MCF 10A (cell line): ENCODE measurements at regions not wholly inside any gene's neighbourhood (a gene's known extent, or its start where the extent isn't known, plus 50 kb on each side); places are given as distances from the start of the nearest gene placed in this dataset.

ENCODE experiments used
- BruUV-seq: library from RNA; stranded (reverse); fragments of 400-500 nt; replicated peaks from 2 replicates; lab custom pipeline; 2021; lab: Mats Ljungman, UMichigan
- CTCF ChIA-PET: fragments of 300-600 bp; sonication (Branson Sonifier 250); formaldehyde crosslinking; extraction: SDS; loops from one replicate; lab custom pipeline; 2021; ENCODE audit warnings: antibody characterized with exemption, inconsistent platforms; lab: Yijun Ruan, JAX
- POLR2A ChIA-PET: fragments of 300-600, 350-650 bp; sonication (Branson Sonifier 250); formaldehyde crosslinking; extraction: SDS; loops from one replicate; lab custom pipeline; 2020; ENCODE audit warnings: antibody characterized with exemption, inconsistent platforms; lab: Yijun Ruan, JAX
- DNase-seq: peaks from one replicate; pipeline ENCODE4 v3.0.0-alpha.2; 2018; ENCODE audit not compliant: unreplicated experiment
- H3K27ac Mint-ChIP-seq: one replicate; pipeline ENCODE4 v1.8.0; 2022; ENCODE audit warnings: mild to moderate bottlenecking, low read depth, mixed read lengths; ENCODE audit not compliant: unreplicated experiment
- H3K27me3 Mint-ChIP-seq: one replicate; pipeline ENCODE4 v1.8.0; 2022; ENCODE audit warnings: mixed read lengths; ENCODE audit not compliant: insufficient read depth, unreplicated experiment
- H3K36me3 Mint-ChIP-seq: one replicate; pipeline ENCODE4 v1.8.0; 2022; ENCODE audit warnings: mild to moderate bottlenecking, moderate library complexity, mixed read lengths; ENCODE audit not compliant: insufficient read depth, unreplicated experiment
- H3K4me1 Mint-ChIP-seq: one replicate; pipeline ENCODE4 v1.8.0; 2022; ENCODE audit warnings: mixed read lengths; ENCODE audit not compliant: insufficient read depth, unreplicated experiment
- H3K4me3 Mint-ChIP-seq: one replicate; pipeline ENCODE4 v1.8.0; 2022; ENCODE audit warnings: mild to moderate bottlenecking, moderate library complexity, mixed read lengths; ENCODE audit not compliant: unreplicated experiment
- H3K9me3 Mint-ChIP-seq: one replicate; pipeline ENCODE4 v1.8.0; 2022; ENCODE audit warnings: mixed read lengths; ENCODE audit not compliant: unreplicated experiment
- CTCF ChIP-seq: fragments of 200-600 bp; IDR thresholded peaks from one replicate; pipeline ENCODE4 v1.8.0; 2022; ENCODE audit warnings: antibody characterized with exemption, mild to moderate bottlenecking; ENCODE audit not compliant: unreplicated experiment
- intact Hi-C: fragments of 100-400 bp; cut with micrococcal nuclease; formaldehyde crosslinking; loops from 2 replicates; pipeline ENCODE4 v1.14.1; 2022

GRCh38 chr4:17166954-17167353 lies 268.5 kb upstream of the LDB2 start:
- Mint-ChIP-seq H3K27me3 (no peaks in the 10 kb centered on the region), H3K4me3 (no peak overlapping the region), H3K36me3 (no peaks in the 10 kb centered on the region), H3K9me3 (no peaks in the 10 kb centered on the region), H3K27ac (no peak overlapping the region), H3K4me1 (peaks cover 23% of the 10 kb centered on the region)
- ChIA-PET POLR2A (interaction anchor here (1.1 kb wide), 1 partner anchor 10 kb away, joined by 6 read pairs; no protein-coding TSS in a partner anchor), CTCF (interaction anchor here (0.6 to 1.1 kb wide), 2 partner anchors 20 to 1497 kb away, joined by 3 read pairs; no protein-coding TSS in a partner anchor)
- intact Hi-C loops: no loop called here
- BruUV-seq: no TSS peak
- TF ChIP-seq CTCF: no peak
- DNase-seq: no peak

- peaks cover 9% of the 10 kb centered on the region for H3K9me3 Mint-ChIP-seq
These were observed 266.8 kb upstream of the LDB2 start for GRCh38 chr4:17165286-17165685.

GRCh38 chr4:17164666-17165065 lies 266.2 kb upstream of the LDB2 start:
- intact Hi-C loops: no loop called here
- TF ChIP-seq CTCF: no peak
- ChIA-PET POLR2A (interaction anchor here (0.9 kb wide), 1 partner anchor 9 kb away, joined by 3 read pairs; no protein-coding TSS in a partner anchor), CTCF (no interaction called here)
- Mint-ChIP-seq H3K27ac (no peak overlapping the region), H3K4me1 (peaks cover 23% of the 10 kb centered on the region), H3K4me3 (no peak overlapping the region), H3K27me3 (no peaks in the 10 kb centered on the region), H3K36me3 (no peaks in the 10 kb centered on the region), H3K9me3 (peaks cover 15% of the 10 kb centered on the region)
- no peak for DNase-seq
- BruUV-seq: no TSS peak

More at GRCh38 chr4:17165286-17165685, 266.8 kb upstream of the LDB2 start:
- peaks cover 23% of the 10 kb centered on the region for H3K4me1 Mint-ChIP-seq
- H3K27ac Mint-ChIP-seq: no peak overlapping the region
- no peak for TF ChIP-seq CTCF
- H3K36me3 Mint-ChIP-seq: no peaks in the 10 kb centered on the region
- no peaks in the 10 kb centered on the region for H3K27me3 Mint-ChIP-seq
- CTCF ChIA-PET: no interaction called here
- POLR2A ChIA-PET: interaction anchor here (0.9 kb wide), 1 partner anchor 8 kb away, joined by 3 read pairs; no protein-coding TSS in a partner anchor
- intact Hi-C loops: no loop called here
- no TSS peak for BruUV-seq
- H3K4me3 Mint-ChIP-seq: no peak overlapping the region
- no peak for DNase-seq

GRCh38 chr4:17163156-17163771 lies 264.8 kb upstream of the LDB2 start:
- ChIA-PET CTCF (interaction anchor here (0.7 to 0.9 kb wide), 2 partner anchors 52 to 369 kb away, joined by 3 to 6 read pairs; no protein-coding TSS in a partner anchor), POLR2A (no interaction called here)
- Mint-ChIP-seq H3K4me3 (no peak overlapping the region), H3K27ac (peak overlapping the region; percentile 70), H3K4me1 (peaks cover 14% of the 10 kb centered on the region), H3K36me3 (no peaks in the 10 kb centered on the region), H3K27me3 (no peaks in the 10 kb centered on the region), H3K9me3 (peaks cover 18% of the 10 kb centered on the region)
- TF ChIP-seq CTCF: no peak
- no peak for DNase-seq
- intact Hi-C loops: no loop called here
- no TSS peak for BruUV-seq
